GM19023 (cell line): ENCODE measurements at regions not wholly inside any gene's neighbourhood (a gene's known extent, or its start where the extent isn't known, plus 50 kb on each side); places are given as distances from the start of the nearest gene placed in this dataset.

Source experiments
- ATAC-seq: cut with Tn5 transposase; IDR thresholded peaks from one replicate; pipeline ENCODE4 v1.9.1; 2021; ENCODE audit warnings: mild to moderate bottlenecking, moderate library complexity; ENCODE audit not compliant: unreplicated experiment

DNA sequence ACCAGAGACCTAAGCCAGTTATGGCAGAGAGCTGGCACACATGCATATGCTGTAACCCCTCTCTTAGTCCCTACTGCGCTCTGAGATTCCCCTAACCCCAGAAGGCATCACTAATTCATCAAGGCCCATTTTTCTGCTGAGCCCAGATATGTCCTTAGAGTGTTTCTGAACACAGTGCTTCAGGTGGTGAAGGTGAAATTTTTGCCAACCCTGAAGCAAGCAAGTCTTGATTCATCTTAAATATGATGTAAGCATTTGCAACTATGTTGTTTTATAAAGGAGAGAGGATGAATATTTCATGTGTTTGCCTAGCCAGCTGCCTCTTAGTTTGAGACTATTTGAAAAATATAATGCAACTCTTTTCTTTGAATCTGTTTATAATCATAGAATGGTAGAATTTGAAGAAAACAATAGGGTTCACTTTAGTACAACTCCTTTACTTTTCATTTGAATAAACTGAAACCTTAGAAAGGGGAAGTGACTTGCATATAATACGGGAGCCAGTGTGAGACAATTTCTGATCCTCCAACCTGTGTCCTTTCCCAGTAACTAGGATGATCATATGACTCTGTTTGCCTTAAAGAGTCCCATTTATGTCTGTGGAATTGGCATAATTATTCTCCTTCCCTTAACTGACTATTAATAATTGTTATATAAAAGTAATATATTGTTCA, 194.3 kb upstream of the MTNR1B start:
- no peak for ATAC-seq

DNA sequence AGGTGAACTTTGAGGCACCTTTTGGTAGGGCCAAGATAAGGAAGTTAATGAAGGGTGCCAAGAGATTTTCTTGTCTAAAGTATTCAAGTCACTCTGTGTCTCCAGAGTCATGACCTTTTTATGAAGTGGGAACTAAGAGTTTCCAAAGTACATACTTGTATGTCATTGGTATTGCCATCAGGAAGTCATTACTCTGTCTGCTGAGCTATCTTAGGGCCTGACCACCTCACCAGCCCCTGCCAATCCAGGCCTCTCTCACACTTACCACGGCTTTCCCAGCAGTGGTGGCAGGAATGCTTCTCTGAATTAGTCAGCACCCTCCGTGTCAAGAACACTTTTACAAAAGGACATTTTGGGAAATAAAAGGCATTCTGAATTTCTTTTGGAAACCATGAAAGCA, 192.8 kb upstream of the MTNR1B start:
- ATAC-seq = no peak

DNA sequence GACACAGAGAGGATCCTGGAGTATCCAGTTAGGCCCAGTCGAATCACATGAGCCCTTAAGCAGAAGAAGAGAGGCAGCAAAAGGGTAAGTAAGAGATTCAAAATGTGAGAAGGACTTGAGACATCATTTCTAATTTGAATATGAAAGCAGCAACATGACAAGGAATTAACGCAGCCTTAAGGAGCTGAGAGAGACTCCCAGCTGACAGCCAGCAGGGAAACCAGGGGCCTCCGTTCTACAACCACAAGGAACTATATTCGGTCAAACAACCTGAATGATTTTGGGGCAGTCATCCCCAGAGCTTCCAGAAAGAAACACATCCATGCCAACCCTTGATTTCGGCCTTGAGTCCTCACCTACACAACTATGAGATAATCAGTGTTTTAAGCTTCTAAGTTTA, 189.7 kb upstream of the MTNR1B start:
- ATAC-seq = no peak

DNA sequence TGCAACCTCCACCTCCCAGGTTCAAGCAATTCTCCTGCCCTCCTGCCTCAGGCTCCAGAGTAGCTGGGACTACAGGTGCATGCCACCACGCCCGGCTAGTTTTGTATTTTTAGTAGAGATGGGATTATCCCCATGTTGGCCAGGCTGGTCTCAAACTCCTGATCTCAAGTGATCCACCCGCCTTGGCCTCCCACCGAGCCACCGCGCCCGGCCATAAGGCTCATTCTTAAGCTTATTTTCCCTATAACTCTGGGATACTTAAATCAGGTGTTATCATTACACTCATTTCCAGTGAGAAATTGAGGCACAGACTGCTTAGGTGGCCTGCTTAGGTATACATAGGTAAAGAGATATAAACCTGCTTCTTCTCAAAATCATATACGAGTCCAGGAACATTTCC, 188.3 kb upstream of the MTNR1B start:
- no peak for ATAC-seq

DNA sequence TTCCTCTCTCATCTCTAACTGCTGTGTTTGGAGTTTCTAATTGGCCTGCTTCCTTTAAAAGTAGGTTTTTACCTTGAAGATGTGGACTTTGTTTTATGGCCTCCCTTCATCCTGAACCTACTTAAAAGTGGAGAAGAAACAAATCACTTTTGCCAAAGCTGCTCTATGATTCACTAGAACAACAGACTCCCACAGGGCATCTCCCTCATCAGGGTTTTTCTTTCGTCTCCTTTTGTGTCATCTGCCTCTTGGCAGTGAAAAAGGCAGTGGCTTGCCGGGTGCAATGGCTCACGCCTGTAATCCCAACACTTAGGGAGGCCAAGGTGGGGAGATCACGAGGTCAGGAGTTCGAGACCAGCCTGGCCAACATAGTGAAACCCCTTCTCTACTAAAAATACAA, 186.6 kb upstream of the MTNR1B start:
- no peak for ATAC-seq

- ATAC-seq = no peak
Measured at GRCh38 chr11:92784331-92784730, 185.1 kb upstream of the MTNR1B start.

- no peak for ATAC-seq
Measured at GRCh38 chr11:92787638-92788037, 181.8 kb upstream of the MTNR1B start.

GRCh38 chr11:92789761-92790160, 179.7 kb upstream of the MTNR1B start:
- ATAC-seq = no peak

DNA sequence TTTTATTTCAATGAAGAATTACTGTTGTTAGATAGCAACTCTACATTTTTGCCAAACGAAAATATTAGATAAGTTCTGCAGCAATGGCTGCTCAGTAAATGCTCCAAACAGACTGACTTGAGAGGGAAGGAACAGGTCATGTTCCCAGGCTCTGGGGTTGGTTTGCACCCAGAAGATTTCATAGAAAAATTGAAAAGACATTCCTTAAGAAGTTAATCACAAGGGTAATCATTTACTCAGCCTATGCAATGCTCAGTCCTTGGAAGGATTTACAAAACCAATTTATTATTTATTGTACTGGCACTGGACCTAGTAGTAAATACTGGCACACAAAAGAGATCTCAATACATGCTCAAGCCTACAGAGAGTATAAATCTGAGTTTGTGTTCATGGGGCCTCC, 179.1 kb upstream of the MTNR1B start:
- ATAC-seq = no peak

DNA sequence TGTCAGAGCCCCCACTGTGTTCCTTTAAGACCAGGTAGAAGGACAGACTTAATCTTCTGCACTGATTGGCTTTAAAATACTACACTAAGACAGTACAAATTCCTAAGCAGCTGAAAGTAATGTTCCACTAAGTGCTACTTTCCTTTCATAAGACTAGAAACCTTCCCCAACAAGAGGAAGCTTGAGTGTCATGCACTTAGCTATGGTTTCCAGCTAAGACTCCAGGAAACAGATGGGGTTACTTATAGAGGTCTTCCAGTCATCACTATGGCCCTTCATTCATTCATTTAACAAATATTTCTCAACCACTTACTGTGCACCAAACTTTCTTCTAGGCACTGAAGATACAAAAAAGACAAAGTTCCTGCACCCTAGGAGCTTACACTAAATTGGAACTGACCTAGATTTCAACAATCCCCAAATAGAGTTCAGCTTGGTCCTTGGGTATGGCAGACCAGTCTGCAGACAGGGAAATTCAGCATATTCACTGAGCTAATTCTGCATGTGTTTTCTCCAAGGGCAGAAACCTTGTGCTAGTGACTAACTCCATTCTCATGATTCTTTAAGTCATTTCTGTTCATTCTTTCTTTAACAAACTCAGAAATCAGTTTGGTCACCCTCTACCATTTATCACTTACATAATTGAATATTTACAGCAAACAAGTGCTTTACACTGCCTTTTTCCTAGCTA, 178.4 kb upstream of the MTNR1B start:
- no peak for ATAC-seq

- ATAC-seq = no peak
Measured at GRCh38 chr11:92791886-92792285, 177.6 kb upstream of the MTNR1B start.

- no peak for ATAC-seq
Measured at GRCh38 chr11:92793189-92793588, 176.3 kb upstream of the MTNR1B start.

GRCh38 chr11:92794783-92795182, 174.7 kb upstream of the MTNR1B start:
- no peak for ATAC-seq

DNA sequence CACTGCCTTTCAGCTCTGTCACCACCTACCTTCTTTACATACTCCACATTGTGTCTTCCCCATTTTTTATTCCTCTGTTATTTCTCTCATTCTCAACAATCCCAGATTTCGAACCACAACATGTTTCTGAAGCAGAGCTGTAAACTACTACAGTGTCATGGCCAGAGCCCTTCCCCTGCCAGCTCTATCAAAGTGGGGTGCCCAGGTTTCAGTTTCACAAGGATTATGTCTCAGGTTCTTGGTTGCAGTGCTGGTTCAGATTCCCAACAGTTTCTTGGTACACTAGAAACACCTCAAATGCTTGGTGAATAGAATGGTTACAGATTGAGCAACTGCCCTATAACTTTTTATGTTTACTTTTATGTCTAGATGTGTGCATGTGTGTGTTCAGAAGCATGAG, 172.7 kb upstream of the MTNR1B start:
- no peak for ATAC-seq

- ATAC-seq = no peak
Measured at GRCh38 chr11:92797874-92798273, 171.6 kb upstream of the MTNR1B start.

DNA sequence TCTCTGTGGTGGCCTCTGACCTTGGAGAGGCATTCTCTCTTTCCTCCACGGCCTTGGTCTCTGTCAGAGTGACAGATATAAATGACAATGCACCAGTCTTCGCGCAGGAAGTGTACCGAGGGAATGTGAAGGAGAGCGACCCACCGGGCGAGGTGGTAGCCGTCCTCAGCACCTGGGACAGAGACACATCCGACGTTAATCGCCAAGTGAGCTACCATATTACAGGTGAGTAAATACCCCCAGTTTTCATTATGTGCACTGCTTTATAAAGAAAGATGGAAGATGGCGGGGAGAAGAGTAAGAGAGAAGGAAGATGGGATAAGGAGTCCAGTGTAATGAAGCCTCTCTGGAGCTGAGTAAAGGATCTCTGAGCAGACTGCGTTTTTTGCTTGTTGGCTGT, 167.8 kb upstream of the MTNR1B start:
- ATAC-seq = no peak

GRCh38 chr11:92802644-92803043, 166.8 kb upstream of the MTNR1B start:
- ATAC-seq = no peak

GRCh38 chr11:92803391-92803790, 166.1 kb upstream of the MTNR1B start:
- ATAC-seq = no peak

GRCh38 chr11:92804388-92804966, 165.0 kb upstream of the MTNR1B start:
- ATAC-seq = no peak

DNA sequence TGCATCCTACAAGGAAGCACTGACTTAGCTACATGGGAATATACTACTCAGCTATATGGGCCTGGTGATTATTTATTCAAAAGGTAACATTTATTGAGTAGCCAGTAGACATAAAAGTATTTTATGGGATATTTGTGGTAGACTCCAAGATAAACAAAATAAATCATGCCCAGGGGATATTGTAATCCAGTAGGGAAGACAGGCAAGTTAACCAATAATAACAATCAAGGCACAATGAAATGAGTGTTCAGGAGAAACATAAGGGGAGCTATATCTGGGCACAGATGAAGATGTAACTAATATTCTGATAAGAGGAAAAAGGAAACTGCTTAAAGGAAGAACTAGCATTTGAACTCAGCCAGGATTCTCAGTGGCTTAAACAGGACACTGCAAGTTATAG, 161.4 kb upstream of the MTNR1B start:
- ATAC-seq = no peak

- ATAC-seq = no peak
Measured at GRCh38 chr11:92810423-92811064, 158.9 kb upstream of the MTNR1B start.

GRCh38 chr11:92811341-92811740, 158.1 kb upstream of the MTNR1B start:
- ATAC-seq = no peak
